Spleen (tissue), 11 donors: ENCODE measurements at regions not wholly inside any gene's neighbourhood (a gene's known extent, or its start where the extent isn't known, plus 50 kb on each side); places are given as distances from the start of the nearest gene placed in this dataset.
"Not testable (repeated sequence)": the region's sequence is repeated elsewhere in the genome, so short reads cannot be mapped to it uniquely, and the experiment has no call there.

Experiments used
- DNase-seq: peaks from one replicate; pipeline ENCODE4 v3.0.0-alpha.2; 2020
- H3K27ac ChIP-seq, 8 donors: fragments of 200-600 bp; sonication (generic) in 7 of 8; 1 replicate in 4 of 8; 2 replicates in 4 of 8; pipeline versions ENCODE4 v1.5.0 to v1.8.0; 2016 to 2021; ENCODE audit warnings: inconsistent platforms in 4 of 8, mild to moderate bottlenecking in 4 of 8, moderate library complexity in 1 of 8
- H3K27me3 ChIP-seq, 7 donors: fragments of 200-600 bp; sonication (generic) in 6 of 7; replicated peaks in 1 of 7; 1 replicate in 4 of 7; 2 replicates in 3 of 7; pipeline versions ENCODE4 v1.5.0 to v1.8.0; 2016 to 2021; ENCODE audit warnings: inconsistent platforms in 3 of 7, mild to moderate bottlenecking in 1 of 7
- H3K36me3 ChIP-seq, 6 donors: fragments of 200-600 bp; sonication (generic) in 5 of 6; 1 replicate in 4 of 6; 2 replicates in 2 of 6; pipeline versions ENCODE4 v1.5.0 to v1.8.0; 2016 to 2021; ENCODE audit warnings: inconsistent platforms in 2 of 6
- H3K4me1 ChIP-seq, 6 donors: fragments of 200-600 bp; sonication (generic) in 5 of 6; 1 replicate in 3 of 6; 2 replicates in 3 of 6; pipeline versions ENCODE4 v1.5.0 to v1.8.0; 2016 to 2021; ENCODE audit warnings: inconsistent platforms in 3 of 6
- H3K4me3 ChIP-seq, 8 donors: fragments of 200-600 bp; sonication (generic) in 7 of 8; 1 replicate in 4 of 8; 2 replicates in 4 of 8; pipeline versions ENCODE4 v1.5.0 to v1.8.0; 2016 to 2021; ENCODE audit warnings: inconsistent platforms in 4 of 8, mild to moderate bottlenecking in 4 of 8, moderate library complexity in 2 of 8
- H3K9me3 ChIP-seq, 8 donors: fragments of 200-600 bp; sonication (generic) in 7 of 8; 1 replicate in 4 of 8; 2 replicates in 4 of 8; pipeline versions ENCODE4 v1.5.0 to v1.8.0; 2016 to 2021; ENCODE audit warnings: inconsistent platforms in 4 of 8
- CTCF ChIP-seq, 11 experiments: fragments of 200-600 bp in 7 of 11; fragments of 450-650 bp in 4 of 11; sonication (generic) in 4 of 11; IDR thresholded peaks in 8 of 11; conservative IDR thresholded peaks in 3 of 11; 1 replicate in 7 of 11; 2 replicates in 4 of 11; pipeline versions ENCODE4 v1.4.0 to v1.8.0; 2016 to 2021; ENCODE audit warnings: antibody characterized with exemption in 11 of 11, inconsistent platforms in 4 of 11, mild to moderate bottlenecking in 1 of 11
- POLR2A ChIP-seq, 3 donors: fragments of 450-650 bp; IDR thresholded peaks; one replicate each; pipeline ENCODE4 v1.5.1; 2017; ENCODE audit warnings: antibody characterized with exemption in 3 of 3, mild to moderate bottlenecking in 1 of 3
- POLR2AphosphoS5 ChIP-seq, 3 donors: sonication (generic); formaldehyde crosslinking; IDR thresholded peaks; one replicate each; pipeline ENCODE4 v1.5.1; 2017; ENCODE audit warnings: antibody characterized with exemption in 3 of 3
- WGBS, 5 donors: extraction: QIAGEN DNeasy Blood & Tissue Kit in 3 of 5; methylation state at CpG; one replicate each; pipeline versions ENCODE4 v1.1.5 to v1.1.7; 2013 to 2018; 5-methylcytosine and 5-hydroxymethylcytosine counted together
- intact Hi-C: fragments of 100-400 bp; cut with DNase I; formaldehyde crosslinking; loops from one replicate; pipeline ENCODE4 v1.15.0; 2023; ENCODE audit warnings: low total_unique reads
- donor health status: healthy with polysubstance abuse.
- donor health status: DM: no; HTN: no; CAD: no; lungs with moderate emphysema.
- donor health status: DM: no; HTN: no; CAD: no.
- donor health status: Bipolar disorder and iron deficiency.
- donor health status: healthy.
- donor health status: DM: no; HTN: no; CAD: no.
- donor health status: DM: yes; HTN: yes; CAD: no.

- DNase-seq = no peak
- no peak overlapping the region for H3K27ac ChIP-seq
- H3K9me3 ChIP-seq = no peaks in the 10 kb centered on the region
- H3K36me3 ChIP-seq = no peaks in the 10 kb centered on the region
- no peak overlapping the region for H3K4me3 ChIP-seq
- intact Hi-C loops = no loop called here
- TF ChIP-seq POLR2AphosphoS5 (IDR thresholded peaks at IDR 0.05) (no peak), POLR2A (IDR thresholded peaks at IDR 0.05) (no peak), CTCF (IDR thresholded peaks at IDR 0.05 in 8 of 11, conservative IDR thresholded peaks at IDR 0.05 in 3 of 11) (no peak)
- no peaks in the 10 kb centered on the region for H3K4me1 ChIP-seq
- WGBS, 5 donors = 54 to 77% (median 62%) methylated on average over 8 to 9 of the region's 9 CpGs
- H3K27me3 ChIP-seq = no peaks in the 10 kb centered on the region
These were observed 810.2 kb upstream of the ADAMTS5 start for GRCh38 chr21:27776925-27777553.

- intact Hi-C loops = no loop called here
- H3K27me3 ChIP-seq = no peaks in the 10 kb centered on the region
- H3K9me3 ChIP-seq = no peaks in the 10 kb centered on the region
- DNase-seq = no peak
- H3K4me3 ChIP-seq = no peak overlapping the region
- H3K36me3 ChIP-seq = no peaks in the 10 kb centered on the region
- TF ChIP-seq POLR2AphosphoS5 (IDR thresholded peaks at IDR 0.05) (no peak), CTCF (IDR thresholded peaks at IDR 0.05 in 8 of 11, conservative IDR thresholded peaks at IDR 0.05 in 3 of 11) (no peak), POLR2A (IDR thresholded peaks at IDR 0.05) (no peak)
- peaks cover 0 to 6% (median 0%) of the 10 kb centered on the region in 6 donors for H3K4me1 ChIP-seq
- no peak overlapping the region for H3K27ac ChIP-seq
These were observed 805.9 kb upstream of the ADAMTS5 start for GRCh38 chr21:27772816-27773215.

- 69 to 79% (median 75%) methylated on average over 5 of the region's 5 CpGs for WGBS, 5 donors
- Histone ChIP-seq H3K9me3 (peaks cover 0 to 1% (median 0%) of the 10 kb centered on the region in 8 donors), H3K27me3 (no peaks in the 10 kb centered on the region), H3K4me3 (no peak overlapping the region), H3K27ac (peak overlapping the region in 2 of 8 donors; percentile 35 to 57), H3K36me3 (no peaks in the 10 kb centered on the region), H3K4me1 (peaks cover 0 to 6% (median 0%) of the 10 kb centered on the region in 6 donors)
- intact Hi-C loops = no loop called here
- TF ChIP-seq POLR2AphosphoS5 (IDR thresholded peaks at IDR 0.05) = no peak
- TF ChIP-seq POLR2A (IDR thresholded peaks at IDR 0.05) = no peak
- TF ChIP-seq CTCF (IDR thresholded peaks at IDR 0.05 in 8 of 11, conservative IDR thresholded peaks at IDR 0.05 in 3 of 11) = no peak
- DNase-seq = no peak
These were observed 805.1 kb upstream of the ADAMTS5 start for GRCh38 chr21:27771938-27772483.

- Histone ChIP-seq H3K27ac (no peak overlapping the region), H3K4me1 (peaks cover 0 to 6% (median 0%) of the 10 kb centered on the region in 6 donors), H3K4me3 (no peak overlapping the region), H3K36me3 (no peaks in the 10 kb centered on the region), H3K9me3 (peaks cover 0 to 3% (median 0%) of the 10 kb centered on the region in 8 donors), H3K27me3 (no peaks in the 10 kb centered on the region)
- intact Hi-C loops = no loop called here
- WGBS, 5 donors = 79 to 94% (median 90%) methylated on average over 2 of the region's 2 CpGs
- no peak for DNase-seq
- TF ChIP-seq CTCF (IDR thresholded peaks at IDR 0.05 in 8 of 11, conservative IDR thresholded peaks at IDR 0.05 in 3 of 11) = no peak
- no peak for TF ChIP-seq POLR2AphosphoS5 (IDR thresholded peaks at IDR 0.05)
- no peak for TF ChIP-seq POLR2A (IDR thresholded peaks at IDR 0.05)
These were observed 802.9 kb upstream of the ADAMTS5 start for GRCh38 chr21:27769763-27770162.

- H3K4me3 ChIP-seq, DNase-seq, H3K27ac ChIP-seq, intact Hi-C loops, H3K9me3 ChIP-seq, H3K27me3 ChIP-seq, H3K4me1 ChIP-seq, H3K36me3 ChIP-seq: not testable (repeated sequence)
- WGBS, 5 donors = 77 to 89% (median 81%) methylated on average over 5 of the region's 5 CpGs
These were observed 801.3 kb upstream of the ADAMTS5 start for GRCh38 chr21:27768046-27768637.
